HUES64 (cell line): ENCODE measurements at regions not wholly inside any gene's neighbourhood (a gene's known extent, or its start where the extent isn't known, plus 50 kb on each side); places are given as distances from the start of the nearest gene placed in this dataset.
"Not testable (repeated sequence)": the region's sequence is repeated elsewhere in the genome, so short reads cannot be mapped to it uniquely, and the experiment has no call there.

Source experiments
- H3K27ac ChIP-seq: 2 replicates; pipeline ENCODE4 v1.7.0; 2013; ENCODE audit warnings: low read depth, low read length, inconsistent platforms
- H3K27me3 ChIP-seq: 2 replicates; pipeline ENCODE4 v1.6.1; 2013; ENCODE audit warnings: mild to moderate bottlenecking, low read length; ENCODE audit not compliant: insufficient read depth
- H3K36me3 ChIP-seq: 2 replicates; pipeline ENCODE4 v1.6.1; 2013; ENCODE audit warnings: mild to moderate bottlenecking, low read length; ENCODE audit not compliant: insufficient read depth
- H3K4me1 ChIP-seq: 2 replicates; pipeline ENCODE4 v1.6.1; 2013; ENCODE audit warnings: mild to moderate bottlenecking, low read length, moderate library complexity; ENCODE audit not compliant: insufficient read depth
- H3K4me3 ChIP-seq: 2 replicates; pipeline ENCODE4 v1.5.1; 2013; ENCODE audit warnings: mild to moderate bottlenecking, low read length, moderate library complexity
- H3K9ac ChIP-seq: 2 replicates; pipeline ENCODE4 v1.6.1; 2013; ENCODE audit warnings: mild to moderate bottlenecking, low read depth, low read length
- H3K9me3 ChIP-seq: 2 replicates; pipeline ENCODE4 v1.6.1; 2013; ENCODE audit warnings: low read depth, low read length; ENCODE audit not compliant: insufficient read depth
- WGBS: fragments of 150-250, 120-280 bp; methylation state at CpG from one replicate; pipeline ENCODE4 v1.1.7; 2013; ENCODE audit warnings: missing lambda C conversion rate; 5-methylcytosine and 5-hydroxymethylcytosine counted together

DNA sequence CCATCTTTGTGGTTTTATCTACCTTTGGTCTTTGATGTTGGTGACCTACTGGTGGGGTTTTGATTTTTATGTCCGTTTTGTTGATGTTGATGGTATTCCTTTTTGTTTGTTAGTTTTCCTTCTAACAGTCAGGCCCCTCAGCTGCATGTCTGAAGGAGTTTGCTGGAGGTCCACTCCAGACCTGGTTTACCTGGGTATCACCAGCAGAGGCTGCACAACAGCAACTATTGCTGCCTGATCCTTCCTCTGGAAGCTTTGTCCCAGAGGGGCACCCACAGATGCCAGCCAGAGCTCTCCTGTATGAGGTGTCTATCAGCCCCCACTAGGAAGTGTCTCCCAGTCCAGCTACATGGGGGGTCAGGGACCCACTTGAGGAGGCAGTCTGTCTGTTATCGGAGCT is 199.3 kb upstream of the WDFY3 start:
- no peak overlapping the region for H3K9ac ChIP-seq
- no peak overlapping the region for H3K27ac ChIP-seq
- 99% methylated on average over 2 of the region's 2 CpGs for WGBS
- H3K27me3 ChIP-seq = no peaks in the 10 kb centered on the region
- H3K4me1 ChIP-seq = no peaks in the 10 kb centered on the region
- H3K9me3 ChIP-seq = no peaks in the 10 kb centered on the region
- no peaks in the 10 kb centered on the region for H3K36me3 ChIP-seq
- H3K4me3 ChIP-seq = no peak overlapping the region

DNA sequence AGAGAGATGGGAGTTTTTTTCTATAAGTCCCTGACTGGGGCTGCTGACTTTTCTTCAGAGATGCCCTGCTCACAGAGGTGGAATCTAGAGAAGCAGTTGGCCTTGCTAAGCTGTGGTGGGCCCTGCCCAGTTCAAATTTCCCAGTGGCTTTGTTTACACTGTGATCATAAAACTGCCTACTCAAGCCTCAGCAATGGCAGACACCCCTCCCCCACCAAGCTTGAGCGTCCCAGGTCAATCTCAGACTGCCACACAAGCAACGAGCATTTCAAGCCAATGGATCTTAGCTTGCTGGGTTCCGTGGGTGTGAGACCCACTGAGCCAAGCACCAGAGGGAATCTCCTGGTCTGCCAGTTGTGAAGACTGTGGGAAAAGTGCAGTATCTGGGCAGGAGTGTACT is 199.8 kb upstream of the WDFY3 start:
- no peaks in the 10 kb centered on the region for H3K27me3 ChIP-seq
- H3K9ac ChIP-seq = no peak overlapping the region
- H3K9me3 ChIP-seq = no peaks in the 10 kb centered on the region
- no peaks in the 10 kb centered on the region for H3K4me1 ChIP-seq
- no peak overlapping the region for H3K4me3 ChIP-seq
- H3K36me3 ChIP-seq = no peaks in the 10 kb centered on the region
- whole genome bisulfite sequencing = 90% methylated on average over 3 of the region's 3 CpGs
- no peak overlapping the region for H3K27ac ChIP-seq

DNA sequence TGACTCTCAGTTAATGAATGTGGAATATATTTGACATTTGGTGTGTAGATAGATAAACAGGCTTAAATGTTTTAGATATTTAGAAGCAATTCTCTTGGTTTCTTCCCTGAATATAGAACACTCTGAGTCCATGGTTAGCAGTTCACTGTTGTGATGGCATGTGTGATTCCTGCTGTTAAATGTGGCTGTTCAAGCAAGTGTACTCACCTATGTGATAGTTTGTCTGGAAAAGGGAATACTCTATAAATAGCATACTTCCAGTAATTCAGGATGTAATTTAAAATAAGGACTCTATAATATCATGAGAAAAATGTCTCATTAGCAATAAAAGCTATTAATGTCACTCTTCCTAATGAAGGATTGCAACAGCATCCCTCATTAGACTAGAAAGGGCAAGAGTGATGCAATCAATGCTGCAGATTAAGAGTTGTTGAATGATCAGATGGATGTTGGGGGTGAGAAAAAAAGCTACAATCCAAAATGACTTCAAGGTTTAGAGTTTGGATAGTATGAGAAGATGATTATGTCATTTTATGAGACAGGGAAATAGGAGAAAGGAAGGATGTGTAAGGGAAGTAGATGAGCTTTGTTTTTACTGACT is 201.8 kb upstream of the WDFY3 start:
- no peaks in the 10 kb centered on the region for H3K36me3 ChIP-seq
- no peak overlapping the region for H3K4me3 ChIP-seq
- H3K4me1 ChIP-seq = no peaks in the 10 kb centered on the region
- H3K27ac ChIP-seq = no peak overlapping the region
- no peaks in the 10 kb centered on the region for H3K9me3 ChIP-seq
- H3K27me3 ChIP-seq = no peaks in the 10 kb centered on the region
- no peak overlapping the region for H3K9ac ChIP-seq

DNA sequence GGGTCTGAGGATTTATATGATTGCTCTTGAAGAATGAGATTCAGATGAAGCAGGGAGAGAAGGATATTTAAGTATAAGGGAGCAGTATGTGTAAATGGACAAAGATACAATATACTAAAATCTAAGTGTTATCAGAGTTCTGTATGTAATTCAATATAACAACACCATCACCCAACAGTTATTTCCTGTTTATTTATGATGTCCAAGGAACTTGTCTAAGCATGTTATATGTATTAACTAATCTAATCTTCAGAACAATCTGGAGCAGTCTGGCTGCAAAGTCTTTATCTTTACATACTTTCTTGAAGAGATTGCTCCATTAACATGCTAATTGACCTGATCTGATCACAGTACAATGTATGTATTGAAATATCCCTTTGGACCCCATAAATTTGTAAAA is 203.8 kb upstream of the WDFY3 start:
- H3K9ac ChIP-seq = no peak overlapping the region
- H3K27ac ChIP-seq = no peak overlapping the region
- no peaks in the 10 kb centered on the region for H3K27me3 ChIP-seq
- no peaks in the 10 kb centered on the region for H3K4me1 ChIP-seq
- no peaks in the 10 kb centered on the region for H3K36me3 ChIP-seq
- no peaks in the 10 kb centered on the region for H3K9me3 ChIP-seq
- H3K4me3 ChIP-seq = no peak overlapping the region

DNA sequence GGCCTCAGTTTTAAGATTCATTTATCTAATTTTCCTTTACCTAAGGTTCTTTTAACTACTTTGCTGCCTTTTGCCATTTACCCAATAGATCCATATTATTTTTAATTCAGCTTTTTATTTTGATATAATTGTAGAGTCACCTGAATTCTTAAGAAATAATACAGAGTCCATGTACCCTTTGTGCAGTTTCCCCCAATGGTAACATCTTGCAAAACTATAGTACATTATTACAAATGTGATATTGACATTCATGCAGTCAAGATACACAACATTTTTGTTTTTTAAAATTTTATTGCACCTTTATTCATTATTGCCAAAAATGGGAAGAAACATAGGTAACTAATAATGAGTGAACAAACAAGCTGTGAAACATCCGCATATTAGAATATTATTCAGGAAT is 208.7 kb upstream of the WDFY3 start:
- no peaks in the 10 kb centered on the region for H3K36me3 ChIP-seq
- H3K4me3 ChIP-seq = no peak overlapping the region
- H3K4me1 ChIP-seq = no peaks in the 10 kb centered on the region
- no peak overlapping the region for H3K9ac ChIP-seq
- no peaks in the 10 kb centered on the region for H3K27me3 ChIP-seq
- no peaks in the 10 kb centered on the region for H3K9me3 ChIP-seq
- H3K27ac ChIP-seq = no peak overlapping the region
- WGBS = 90% methylated on average over 1 of the region's 1 CpG

DNA sequence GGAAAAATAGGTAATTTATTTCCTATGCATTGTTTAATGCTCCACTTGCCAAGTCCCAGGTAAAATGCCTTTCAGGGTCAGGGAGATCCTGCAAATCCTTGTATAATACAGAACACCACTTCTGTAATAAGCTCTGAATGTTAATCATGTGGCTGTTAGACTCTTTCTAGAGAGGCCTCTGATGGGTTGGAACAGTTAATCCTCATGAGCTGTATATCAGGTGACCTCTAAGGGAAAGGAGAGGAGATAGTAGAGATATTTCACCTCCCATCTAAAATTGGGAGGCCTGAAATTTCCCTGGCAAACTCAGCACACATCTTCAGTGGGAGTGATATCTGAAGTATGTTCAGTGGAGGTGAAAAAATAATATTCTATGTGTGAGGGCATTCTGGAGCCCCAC is 210.6 kb upstream of the WDFY3 start:
- no peaks in the 10 kb centered on the region for H3K9me3 ChIP-seq
- no peaks in the 10 kb centered on the region for H3K4me1 ChIP-seq
- no peaks in the 10 kb centered on the region for H3K27me3 ChIP-seq

DNA sequence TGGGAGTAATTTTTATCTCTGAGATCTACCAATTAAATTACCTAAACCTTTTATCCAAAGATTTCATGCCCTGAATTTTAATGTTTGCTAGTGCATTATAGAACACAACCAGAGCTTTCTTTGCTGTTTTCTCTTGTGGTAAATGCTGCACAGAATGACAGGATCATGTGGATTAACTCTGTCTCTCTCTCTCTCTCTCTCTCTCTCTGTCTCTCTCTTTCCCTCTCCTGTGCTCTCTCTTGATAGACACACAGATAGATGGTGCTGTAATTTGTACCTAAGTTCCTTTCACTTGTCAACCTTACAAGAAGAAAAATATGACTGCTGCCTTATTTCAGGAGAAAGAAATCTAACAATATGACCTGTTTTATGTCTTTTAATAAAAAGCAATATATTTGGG is 211.2 kb upstream of the WDFY3 start:
- Histone ChIP-seq H3K4me1 (no peaks in the 10 kb centered on the region), H3K36me3 (no peaks in the 10 kb centered on the region), H3K9me3 (no peaks in the 10 kb centered on the region), H3K9ac (no peak overlapping the region), H3K4me3 (no peak overlapping the region), H3K27ac (no peak overlapping the region), H3K27me3 (no peaks in the 10 kb centered on the region)

More for the DNA sequence above, 210.6 kb upstream of the WDFY3 start:
- no peak overlapping the region for H3K4me3 ChIP-seq
- H3K9ac ChIP-seq = no peak overlapping the region
- H3K27ac ChIP-seq = no peak overlapping the region
- H3K36me3 ChIP-seq = no peaks in the 10 kb centered on the region

DNA sequence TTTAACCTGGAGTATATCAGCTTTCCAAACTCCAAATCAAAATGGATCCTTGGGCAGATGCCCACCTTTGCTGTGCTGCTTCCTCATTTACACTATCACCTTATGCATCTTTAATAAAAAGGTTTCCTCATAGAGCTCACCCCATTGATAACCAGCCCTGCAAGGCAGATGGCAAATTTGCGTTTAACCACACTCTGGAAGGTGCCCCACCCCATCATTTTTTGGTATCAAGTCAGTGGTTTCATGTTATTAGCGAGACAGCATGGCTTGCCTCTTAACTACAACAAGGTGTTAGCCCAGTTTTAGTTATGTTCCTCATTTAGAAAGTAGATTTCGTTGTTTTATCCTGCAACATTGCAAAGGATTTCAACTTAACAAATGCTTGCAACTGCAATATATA is 214.0 kb upstream of the WDFY3 start:
- no peaks in the 10 kb centered on the region for H3K27me3 ChIP-seq
- no peaks in the 10 kb centered on the region for H3K9me3 ChIP-seq
- no peaks in the 10 kb centered on the region for H3K4me1 ChIP-seq
- H3K4me3 ChIP-seq = no peak overlapping the region
- no peaks in the 10 kb centered on the region for H3K36me3 ChIP-seq
- no peak overlapping the region for H3K9ac ChIP-seq
- 99% methylated on average over 2 of the region's 3 CpGs for WGBS
- H3K27ac ChIP-seq = no peak overlapping the region

DNA sequence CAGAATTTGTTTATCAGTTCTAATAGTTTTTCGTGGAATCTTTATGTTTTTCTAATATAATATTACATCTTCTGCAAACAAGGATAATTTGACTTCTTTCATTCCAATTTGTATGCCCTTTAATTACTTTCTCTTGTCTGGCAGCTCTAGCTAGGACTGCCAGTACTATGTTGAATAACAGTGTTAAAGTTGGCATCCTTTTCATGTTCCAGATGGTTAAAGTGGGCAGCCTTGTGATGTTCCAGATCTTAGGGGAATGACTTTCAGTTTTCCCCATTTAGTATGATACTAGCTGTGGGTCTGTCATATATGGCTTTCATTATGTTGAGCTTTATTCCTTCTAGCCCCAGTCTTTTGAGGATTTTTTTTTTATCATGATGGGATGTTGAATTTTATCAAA is 220.6 kb upstream of the WDFY3 start:
- Histone ChIP-seq H3K36me3 (no peaks in the 10 kb centered on the region), H3K27me3 (no peaks in the 10 kb centered on the region), H3K27ac (no peak overlapping the region), H3K4me3 (no peak overlapping the region), H3K9me3 (no peaks in the 10 kb centered on the region), H3K4me1 (no peaks in the 10 kb centered on the region), H3K9ac (no peak overlapping the region)
- no CpG with 5 or more reads among the region's 1 CpG for WGBS

DNA sequence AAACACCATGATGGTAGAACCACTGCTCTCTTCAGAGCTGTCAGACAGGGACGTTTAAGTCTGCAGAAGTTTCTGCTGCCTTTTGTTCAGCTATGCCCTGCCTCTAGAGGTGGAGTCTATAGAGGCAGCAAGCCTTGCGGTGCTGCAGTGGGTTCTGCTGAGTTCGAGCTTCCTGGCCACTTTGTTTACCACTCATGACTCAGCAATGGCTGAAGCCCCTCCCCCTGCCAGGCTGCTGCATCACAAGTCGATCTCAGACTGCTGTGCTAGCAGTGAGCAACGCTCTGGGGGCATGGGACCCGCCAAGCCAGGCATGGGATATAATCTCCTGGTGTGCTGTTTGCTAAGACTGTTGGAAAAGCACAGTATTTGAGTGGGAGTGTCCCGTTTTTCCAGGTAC is 229.5 kb upstream of the WDFY3 start:
- peaks cover 20% of the 10 kb centered on the region for H3K9me3 ChIP-seq
- H3K27me3 ChIP-seq, H3K36me3 ChIP-seq, H3K4me1 ChIP-seq, H3K27ac ChIP-seq, H3K4me3 ChIP-seq, H3K9ac ChIP-seq: not testable (repeated sequence)
- WGBS = 90% methylated on average over 7 of the region's 7 CpGs

DNA sequence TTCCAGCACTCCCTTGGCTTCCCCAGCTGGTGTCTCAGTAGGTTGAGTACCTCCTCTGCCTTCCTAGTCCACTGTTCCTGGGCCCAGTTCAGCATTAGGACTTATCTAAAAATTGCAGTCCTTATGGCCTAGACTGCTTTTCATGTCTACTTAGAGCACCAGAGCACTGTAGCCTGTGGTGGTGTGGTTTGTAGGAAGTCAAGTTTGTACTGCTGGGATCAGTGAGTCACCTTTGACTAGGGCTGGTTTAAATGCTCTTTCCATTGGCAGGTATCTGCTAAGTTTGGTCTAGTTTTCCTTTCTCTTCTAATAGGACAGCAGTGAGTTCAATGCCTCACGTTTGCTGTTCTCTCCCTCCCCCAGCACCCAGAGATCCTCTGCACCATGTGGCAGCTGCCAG is 233.6 kb upstream of the WDFY3 start:
- H3K27ac ChIP-seq = no peak overlapping the region
- peaks cover 20% of the 10 kb centered on the region for H3K9me3 ChIP-seq
- H3K4me1 ChIP-seq = no peaks in the 10 kb centered on the region
- no peaks in the 10 kb centered on the region for H3K27me3 ChIP-seq
- no peak overlapping the region for H3K4me3 ChIP-seq
- 71% methylated on average over 1 of the region's 1 CpG for WGBS
- no peaks in the 10 kb centered on the region for H3K36me3 ChIP-seq
- no peak overlapping the region for H3K9ac ChIP-seq

DNA sequence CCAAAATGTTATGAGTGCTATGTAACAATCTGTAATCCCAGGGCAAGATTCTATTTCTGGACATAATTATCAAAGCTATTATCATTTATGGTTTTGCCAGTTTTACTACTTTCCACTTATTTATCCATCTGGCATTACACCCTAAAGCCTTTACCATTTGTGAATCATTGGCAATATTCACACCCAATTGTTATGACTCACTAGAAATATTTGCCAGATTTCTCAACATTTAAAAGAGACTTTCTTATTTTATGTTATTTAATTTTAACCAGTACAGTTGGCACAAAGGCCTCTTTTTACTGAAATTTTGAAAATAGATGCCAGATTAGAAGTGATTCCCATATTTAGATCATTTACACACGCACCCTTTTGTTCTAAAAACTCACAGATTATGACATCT is 242.7 kb upstream of the WDFY3 start:
- no CpG with 5 or more reads among the region's 1 CpG for WGBS
- no peak overlapping the region for H3K4me3 ChIP-seq
- no peaks in the 10 kb centered on the region for H3K27me3 ChIP-seq
- H3K4me1 ChIP-seq = no peaks in the 10 kb centered on the region
- H3K9ac ChIP-seq = no peak overlapping the region
- H3K36me3 ChIP-seq = no peaks in the 10 kb centered on the region
- H3K27ac ChIP-seq = no peak overlapping the region
- no peaks in the 10 kb centered on the region for H3K9me3 ChIP-seq
